Mesodermal cell (in vitro differentiated cells): ENCODE measurements at regions not wholly inside any gene's neighbourhood (a gene's known extent, or its start where the extent isn't known, plus 50 kb on each side); places are given as distances from the start of the nearest gene placed in this dataset.
"Not testable (repeated sequence)": the region's sequence is repeated elsewhere in the genome, so short reads cannot be mapped to it uniquely, and the experiment has no call there.

ENCODE experiments used
- H3K27ac ChIP-seq: 2 replicates; pipeline ENCODE4 v1.7.0; 2013; ENCODE audit warnings: mild to moderate bottlenecking, low read depth, low read length, moderate library complexity; ENCODE audit not compliant: severe bottlenecking
- H3K36me3 ChIP-seq: 2 replicates; pipeline ENCODE4 v1.7.1; 2013; ENCODE audit warnings: mild to moderate bottlenecking, low read length, moderate library complexity; ENCODE audit not compliant: control insufficient read depth, insufficient read depth
- H3K4me1 ChIP-seq: one replicate; pipeline ENCODE4 v1.7.1; 2013; ENCODE audit warnings: mild to moderate bottlenecking, low read length; ENCODE audit not compliant: insufficient read depth, control insufficient read depth, poor library complexity, severe bottlenecking
- H3K4me3 ChIP-seq: 2 replicates; pipeline ENCODE4 v1.7.0; 2013; ENCODE audit warnings: low read length, control low read depth, mild to moderate bottlenecking; ENCODE audit not compliant: insufficient read depth, poor library complexity, severe bottlenecking; ENCODE audit errors: extremely low read depth
- H3K9me3 ChIP-seq: 2 replicates; pipeline ENCODE4 v1.7.1; 2013; ENCODE audit warnings: mild to moderate bottlenecking, low read length, moderate library complexity; ENCODE audit not compliant: control insufficient read depth
- WGBS, 2 experiments: methylation state at CpG; one replicate each; pipeline ENCODE4 v1.1.5; 2013; ENCODE audit warnings: missing lambda C conversion rate in 2 of 2; ENCODE audit not compliant: insufficient coverage in 2 of 2; 5-methylcytosine and 5-hydroxymethylcytosine counted together

DNA sequence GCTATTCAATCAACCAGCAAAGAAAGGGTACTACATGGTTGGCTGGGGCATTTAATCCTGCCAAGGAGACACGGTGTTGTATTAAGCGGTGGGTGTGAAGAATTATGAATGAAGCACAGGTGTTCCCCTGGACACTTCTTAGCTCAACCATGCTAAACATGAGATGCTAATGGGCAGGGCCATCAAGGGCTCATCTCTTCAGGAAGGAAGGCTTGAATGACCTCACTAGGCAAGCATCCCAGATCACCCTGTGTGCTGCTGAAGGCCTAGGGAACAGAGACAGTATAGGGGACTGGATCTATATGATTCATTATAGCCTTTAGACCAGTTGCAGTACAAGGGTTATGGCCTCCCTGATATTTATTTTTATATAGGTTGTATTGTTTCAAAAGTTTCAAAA, 221.3 kb upstream of the SLCO3A1 start:
- Histone ChIP-seq H3K9me3 (no peaks in the 10 kb centered on the region), H3K36me3 (no peaks in the 10 kb centered on the region), H3K27ac (no peak overlapping the region), H3K4me3 (no peak overlapping the region), H3K4me1 (peaks cover 3% of the 10 kb centered on the region)
- 100% methylated on average over 1 of the region's 2 CpGs; no CpG with 5 or more reads in 1 of the 2 experiments for WGBS, 2 experiments

DNA sequence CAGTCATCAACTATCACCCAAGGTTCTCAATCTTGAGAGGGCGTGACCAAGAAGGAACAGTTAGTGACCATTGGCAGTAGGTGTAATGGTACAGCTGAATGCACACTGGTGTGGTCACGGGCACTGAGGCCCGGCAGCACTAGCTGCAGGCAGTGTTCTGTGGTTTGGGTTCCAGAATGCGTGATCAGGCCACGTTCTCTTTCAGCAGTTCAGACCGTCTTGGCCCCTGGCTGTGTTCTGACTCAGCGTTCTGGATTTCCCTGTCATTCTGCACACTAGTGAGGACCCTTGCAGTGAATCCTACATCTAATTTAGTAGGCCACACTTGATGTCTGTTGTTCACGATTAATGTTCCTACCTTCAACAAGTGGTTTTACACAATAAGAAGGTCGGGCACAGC, 220.5 kb upstream of the SLCO3A1 start:
- Histone ChIP-seq H3K36me3 (no peaks in the 10 kb centered on the region), H3K4me3 (no peak overlapping the region), H3K4me1 (peaks cover 2% of the 10 kb centered on the region), H3K27ac (no peak overlapping the region), H3K9me3 (no peaks in the 10 kb centered on the region)
- WGBS, 2 experiments, result 80 to 85% methylated on average over 8 of the region's 9 CpGs

DNA sequence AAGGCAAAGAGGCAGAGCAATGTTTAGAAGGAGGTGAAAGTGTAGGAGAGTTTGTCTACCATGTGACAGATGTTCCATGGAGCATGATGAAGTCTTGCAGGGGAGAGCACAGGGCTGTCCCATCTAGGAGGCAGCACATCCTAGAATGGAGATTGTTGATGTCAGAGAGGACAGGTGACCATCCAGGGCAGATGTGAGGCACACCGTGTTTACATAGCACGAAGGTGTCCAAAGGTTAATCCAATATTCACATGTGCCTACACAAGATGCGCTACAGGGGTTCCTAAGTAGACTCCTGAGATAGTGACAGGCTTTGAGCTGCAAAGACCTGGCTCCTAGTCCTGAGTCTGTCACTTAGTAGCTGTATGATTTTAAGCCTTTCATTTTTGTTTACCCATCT, 219.3 kb upstream of the SLCO3A1 start:
- Histone ChIP-seq H3K4me1 (no peaks in the 10 kb centered on the region), H3K4me3 (no peak overlapping the region), H3K9me3 (no peaks in the 10 kb centered on the region), H3K36me3 (no peaks in the 10 kb centered on the region), H3K27ac (no peak overlapping the region)
- 87 to 89% methylated on average over 3 of the region's 3 CpGs for WGBS, 2 experiments

DNA sequence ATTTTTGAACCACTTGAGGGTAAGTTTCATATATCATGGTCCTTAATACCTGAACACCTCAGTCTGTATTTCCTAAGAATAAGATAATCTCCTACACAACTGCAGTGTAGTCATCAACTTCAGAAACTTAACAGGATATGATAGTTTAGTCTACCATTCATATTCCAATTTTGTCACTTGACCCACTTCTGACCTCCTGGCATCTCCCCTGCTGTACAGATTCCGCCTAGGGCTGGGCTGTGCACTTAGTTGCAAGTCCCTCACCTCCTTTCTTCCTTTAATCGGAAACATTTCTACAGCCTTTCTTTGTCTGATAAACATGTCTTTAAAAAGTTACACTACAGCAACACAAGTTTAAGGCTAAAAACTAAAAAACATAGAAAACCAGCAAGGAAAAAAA, 218.4 kb upstream of the SLCO3A1 start:
- no peak overlapping the region for H3K4me3 ChIP-seq
- 100% methylated on average over 1 to 2 of the region's 2 CpGs for WGBS, 2 experiments
- no peak overlapping the region for H3K27ac ChIP-seq
- H3K9me3 ChIP-seq, result peaks cover 2% of the 10 kb centered on the region
- H3K36me3 ChIP-seq, result no peaks in the 10 kb centered on the region
- H3K4me1 ChIP-seq, result no peaks in the 10 kb centered on the region

DNA sequence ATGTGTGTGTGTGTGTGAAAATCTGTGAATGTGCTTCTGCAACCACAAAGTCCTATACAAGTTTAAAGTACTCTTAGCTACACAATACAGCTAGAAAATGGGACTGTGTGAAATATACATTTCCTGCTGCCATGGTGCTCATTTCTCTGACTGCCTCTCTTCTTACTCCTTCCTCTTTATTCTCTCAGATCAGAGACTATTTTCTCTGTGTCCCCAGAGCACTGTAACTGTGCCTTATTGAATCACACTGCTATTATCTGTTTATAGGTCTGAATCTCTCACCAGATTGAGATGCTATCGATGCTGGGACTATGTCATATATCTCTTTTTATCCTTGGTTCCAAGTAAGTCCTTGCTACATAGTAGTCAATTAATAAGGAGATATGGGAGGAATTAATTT, 217.9 kb upstream of the SLCO3A1 start:
- Histone ChIP-seq H3K4me1 (no peaks in the 10 kb centered on the region), H3K36me3 (no peaks in the 10 kb centered on the region), H3K9me3 (peaks cover 5% of the 10 kb centered on the region), H3K27ac (no peak overlapping the region), H3K4me3 (no peak overlapping the region)
- WGBS, 2 experiments, result no CpG with 5 or more reads among the region's 1 CpG

DNA sequence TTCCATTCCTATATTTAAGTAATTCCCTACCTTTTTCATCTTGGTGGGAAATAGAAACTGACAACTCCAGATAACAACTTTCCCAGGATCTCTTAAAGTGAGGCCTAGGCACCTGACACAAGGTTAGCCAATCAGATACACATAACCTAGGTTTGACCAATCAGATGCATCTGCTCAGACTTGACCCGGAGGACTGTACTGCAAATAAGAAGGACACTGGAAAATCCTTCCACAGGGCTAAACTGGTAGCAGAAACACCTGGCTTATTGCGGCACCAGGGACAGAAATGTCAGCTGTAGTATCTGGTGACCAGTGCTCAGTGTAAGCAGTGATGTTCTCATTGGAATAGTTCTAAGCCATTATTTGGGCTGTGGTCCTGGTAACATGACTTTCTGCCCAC, 204.5 kb upstream of the SLCO3A1 start:
- Histone ChIP-seq H3K9me3 (no peaks in the 10 kb centered on the region), H3K36me3 (no peaks in the 10 kb centered on the region), H3K4me1 (no peaks in the 10 kb centered on the region), H3K27ac (no peak overlapping the region), H3K4me3 (no peak overlapping the region)
- 89 to 94% methylated on average over 2 of the region's 2 CpGs for WGBS, 2 experiments

DNA sequence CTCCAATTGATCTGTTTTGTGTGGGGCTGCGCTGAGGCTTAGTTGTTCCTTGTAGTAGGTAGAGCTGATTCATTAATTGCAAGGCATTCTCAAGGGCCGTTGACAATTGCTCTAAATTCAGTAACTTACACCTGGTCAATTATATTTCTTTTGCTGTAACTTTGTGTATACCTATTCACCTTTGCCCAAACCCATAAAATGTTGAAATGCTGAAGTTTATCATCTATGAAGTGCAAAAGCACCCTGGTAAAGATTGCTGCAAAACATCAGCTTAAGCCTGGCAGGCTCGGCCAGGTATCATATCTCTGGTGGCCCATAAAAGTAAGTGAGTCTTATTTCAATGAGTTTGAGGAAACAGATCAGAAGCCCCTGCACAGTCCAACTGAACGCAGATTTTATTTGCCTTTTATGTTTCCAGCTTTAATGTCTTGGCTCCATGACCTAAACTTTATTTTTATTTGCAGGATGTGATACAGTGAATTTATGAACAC, 203.6 kb upstream of the SLCO3A1 start:
- no peak overlapping the region for H3K4me3 ChIP-seq
- H3K9me3 ChIP-seq, result no peaks in the 10 kb centered on the region
- no peaks in the 10 kb centered on the region for H3K4me1 ChIP-seq
- H3K36me3 ChIP-seq, result no peaks in the 10 kb centered on the region
- H3K27ac ChIP-seq, result no peak overlapping the region
- 69 to 86% methylated on average over 1 to 2 of the region's 4 CpGs for WGBS, 2 experiments

DNA sequence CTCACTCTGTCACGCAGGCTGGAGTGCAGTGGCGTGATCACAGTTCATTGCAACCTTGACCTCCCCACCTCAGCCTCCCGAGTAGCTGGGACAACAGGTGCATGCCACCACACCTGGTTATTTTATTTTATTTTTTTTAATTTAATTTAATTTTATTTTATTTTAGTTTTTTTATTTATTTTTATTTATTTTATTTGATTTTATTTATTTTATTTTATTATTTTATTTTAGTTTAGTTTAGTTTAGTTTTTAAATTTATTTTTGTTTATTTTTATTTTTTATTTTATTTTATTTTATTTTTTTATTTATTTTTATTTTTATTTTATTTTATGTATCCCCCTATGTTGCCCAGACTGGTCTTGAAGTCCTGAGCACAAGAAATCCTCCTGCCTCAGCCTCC, 202.3 kb upstream of the SLCO3A1 start:
- Histone ChIP-seq H3K36me3 (no peaks in the 10 kb centered on the region), H3K9me3 (no peaks in the 10 kb centered on the region), H3K27ac (no peak overlapping the region), H3K4me3 (no peak overlapping the region), H3K4me1 (no peaks in the 10 kb centered on the region)
- WGBS, 2 experiments, result no CpG with 5 or more reads among the region's 3 CpGs

DNA sequence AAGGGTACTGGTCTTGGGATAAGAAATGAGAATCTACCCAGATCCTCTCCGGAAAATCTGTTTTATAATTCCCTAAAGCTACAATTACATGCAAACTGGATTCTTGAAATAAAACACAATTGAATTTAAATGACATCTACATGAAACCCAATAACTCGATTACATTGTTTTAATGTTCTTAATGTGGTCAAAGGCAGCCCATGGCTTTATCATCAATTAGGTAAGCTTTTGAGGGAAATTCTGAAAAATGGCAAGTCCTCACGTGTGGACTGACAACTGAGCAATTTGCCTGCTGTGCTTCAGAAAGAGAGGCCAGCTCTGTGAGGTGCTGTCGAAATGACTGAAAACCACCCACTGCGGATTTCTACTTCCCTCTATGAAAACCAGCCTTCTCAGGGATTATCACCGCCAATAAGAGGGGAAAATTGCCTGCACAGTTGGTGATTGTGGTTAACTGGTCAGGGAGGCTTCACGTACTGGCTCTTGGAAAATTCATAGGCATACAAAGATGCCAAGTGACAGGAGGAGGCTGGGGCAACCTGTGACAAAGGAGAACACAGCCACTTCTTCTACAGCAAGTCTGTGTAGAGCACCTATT, 200.8 kb upstream of the SLCO3A1 start:
- Histone ChIP-seq H3K4me1 (no peaks in the 10 kb centered on the region), H3K36me3 (no peaks in the 10 kb centered on the region), H3K27ac (no peak overlapping the region), H3K9me3 (no peaks in the 10 kb centered on the region), H3K4me3 (no peak overlapping the region)
- WGBS, 2 experiments, result 33 to 67% methylated on average over 2 to 4 of the region's 7 CpGs

DNA sequence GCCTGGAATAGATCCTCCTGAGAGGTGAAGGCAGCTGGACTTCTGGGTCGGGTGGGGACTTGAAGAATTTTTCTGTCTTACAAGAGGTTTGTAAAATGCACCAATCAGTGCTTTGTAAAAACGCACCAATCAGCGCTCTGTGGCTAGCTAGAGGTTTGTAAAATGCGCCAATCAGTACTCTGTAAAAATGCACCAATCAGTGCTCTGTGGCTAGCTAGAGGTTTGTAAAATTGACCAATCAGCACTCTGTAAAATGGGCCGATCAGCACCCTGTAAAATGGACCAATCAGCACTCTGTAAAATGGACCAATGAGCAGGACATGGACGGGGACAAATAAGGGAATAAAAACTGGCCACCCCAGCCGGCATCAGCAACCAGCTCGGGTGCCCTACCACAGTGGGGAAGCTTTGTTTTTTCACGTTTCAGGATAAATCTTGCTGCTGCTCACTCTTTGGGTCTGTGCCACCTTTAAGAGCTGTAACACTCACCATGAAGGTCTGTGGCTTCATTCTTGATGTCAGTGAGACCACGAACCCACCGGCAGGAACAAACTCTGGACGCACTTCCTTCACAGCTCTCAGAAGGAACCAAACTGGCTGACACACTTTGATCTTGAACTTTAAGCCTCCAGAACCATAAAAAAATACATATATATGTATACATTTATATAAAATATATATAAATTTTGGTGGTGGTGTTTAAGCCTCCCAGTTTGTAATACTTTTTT, 197.8 kb upstream of the SLCO3A1 start:
- H3K9me3 ChIP-seq, H3K4me1 ChIP-seq, H3K4me3 ChIP-seq, H3K27ac ChIP-seq, H3K36me3 ChIP-seq: not testable (repeated sequence)
- WGBS, 2 experiments, result 90 to 91% methylated on average over 9 to 11 of the region's 12 CpGs

DNA sequence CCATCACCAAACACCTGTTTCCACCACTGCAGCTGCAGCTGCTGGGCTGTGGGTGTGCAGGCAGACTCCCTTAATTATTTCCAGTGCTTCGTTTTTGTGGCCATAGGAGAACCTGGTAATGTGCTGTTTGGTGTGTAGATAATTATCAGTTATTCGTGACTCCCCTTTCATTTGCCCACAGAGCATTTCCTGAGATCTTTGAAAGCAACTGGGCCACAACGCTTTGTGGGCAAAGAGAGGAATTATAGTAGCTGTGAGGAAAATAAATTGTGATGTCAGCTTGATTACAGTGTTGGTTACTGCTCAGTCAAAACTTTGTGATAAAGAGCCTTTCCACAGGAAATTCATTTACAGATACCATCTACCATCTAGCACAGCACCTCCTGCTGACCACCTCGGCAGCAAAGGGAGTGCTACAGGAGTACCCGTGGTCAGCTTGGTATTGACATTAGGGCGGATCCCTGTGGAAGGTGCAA, 193.3 kb upstream of the SLCO3A1 start:
- H3K9me3 ChIP-seq, result no peaks in the 10 kb centered on the region
- H3K27ac ChIP-seq, result no peak overlapping the region
- no peak overlapping the region for H3K4me3 ChIP-seq
- no peaks in the 10 kb centered on the region for H3K36me3 ChIP-seq
- no peaks in the 10 kb centered on the region for H3K4me1 ChIP-seq
- 65% methylated on average over 4 of the region's 6 CpGs; no CpG with 5 or more reads in 1 of the 2 experiments for WGBS, 2 experiments
